Neural cell (in vitro differentiated cells): ENCODE measurements at regions not wholly inside any gene's neighbourhood (a gene's known extent, or its start where the extent isn't known, plus 50 kb on each side); places are given as distances from the start of the nearest gene placed in this dataset.

Source experiments
- H2AFZ ChIP-seq: fragments of 200-600, 300-800 bp; sonication (generic), shearing (Covaris generic); 2 replicates; pipeline ENCODE4 v1.6.0; 2014; ENCODE audit warnings: low read depth, mild to moderate bottlenecking, antibody characterized with exemption, low read length, moderate library complexity
- H3F3A ChIP-seq: fragments of 200-600 bp; shearing (Covaris generic); 2 replicates; pipeline ENCODE4 v1.6.1; 2016; ENCODE audit warnings: mild to moderate bottlenecking, moderate library complexity, mixed read lengths, antibody characterized with exemption, low read length; ENCODE audit not compliant: insufficient read depth, poor library complexity, severe bottlenecking
- H3K27ac ChIP-seq: fragments of 200-600, 300-800 bp; sonication (generic), shearing (Covaris generic); 2 replicates; pipeline ENCODE4 v1.5.1; 2014; ENCODE audit warnings: mild to moderate bottlenecking, low read length, moderate library complexity
- H3K27me3 ChIP-seq: fragments of 300-800, 200-600 bp; sonication (generic), shearing (Covaris generic); 2 replicates; pipeline ENCODE4 v1.6.0; 2014; ENCODE audit warnings: mild to moderate bottlenecking, low read depth, low read length, moderate library complexity; ENCODE audit not compliant: insufficient read depth
- H3K36me3 ChIP-seq: fragments of 300-800, 200-600 bp; sonication (generic), shearing (Covaris generic); 2 replicates; pipeline ENCODE4 v1.5.1; 2014; ENCODE audit warnings: mild to moderate bottlenecking, antibody characterized with exemption, low read length, moderate library complexity; ENCODE audit not compliant: insufficient read depth
- H3K4me2 ChIP-seq: fragments of 300-800, 200-600 bp; sonication (generic), shearing (Covaris generic); 2 replicates; pipeline ENCODE4 v1.6.0; 2014; ENCODE audit warnings: mild to moderate bottlenecking, low read length
- H3K4me3 ChIP-seq: fragments of 300-800, 200-600 bp; sonication (generic), shearing (Covaris generic); 2 replicates; pipeline ENCODE4 v1.5.1; 2014; ENCODE audit warnings: mild to moderate bottlenecking, low read length, moderate library complexity
- H3K79me2 ChIP-seq: fragments of 200-600 bp; shearing (Covaris generic); replicated peaks from 2 replicates; pipeline ENCODE4 v1.6.0; 2014; ENCODE audit warnings: mild to moderate bottlenecking, low read length, moderate library complexity; ENCODE audit not compliant: insufficient read depth
- H3K9ac ChIP-seq: fragments of 300-800, 200-600 bp; sonication (generic), shearing (Covaris generic); 2 replicates; pipeline ENCODE4 v1.6.1; 2016; ENCODE audit warnings: mild to moderate bottlenecking, low read length, mixed read lengths
- H3K9me2 ChIP-seq: fragments of 200-600 bp; shearing (Covaris generic); 2 replicates; pipeline ENCODE4 v1.6.1; 2016; ENCODE audit warnings: mild to moderate bottlenecking, low read length, mixed read lengths; ENCODE audit not compliant: insufficient read depth
- H3K9me3 ChIP-seq: fragments of 200-600, 300-800 bp; sonication (generic), shearing (Covaris generic); 2 replicates; pipeline ENCODE4 v1.6.1; 2016; ENCODE audit warnings: mild to moderate bottlenecking, mixed run types, low read length, moderate library complexity, mixed read lengths
- H4K20me1 ChIP-seq: fragments of 200-600 bp; shearing (Covaris generic); 2 replicates; pipeline ENCODE4 v1.6.1; 2016; ENCODE audit warnings: mild to moderate bottlenecking, mixed run types; ENCODE audit not compliant: insufficient read depth
- EP300 ChIP-seq: fragments of 450-650 bp; conservative IDR thresholded peaks from 2 replicates; pipeline ENCODE4 v1.6.1; 2014; ENCODE audit warnings: antibody characterized with exemption, mild to moderate bottlenecking, moderate library complexity; ENCODE audit not compliant: poor library complexity, severe bottlenecking
- EZH2 ChIP-seq: fragments of 200-600, 300-800 bp; shearing (Covaris generic), sonication (generic); IDR thresholded peaks from 2 replicates; pipeline ENCODE4 v1.6.1; 2014; ENCODE audit warnings: antibody characterized with exemption, low read length, borderline replicate concordance, mild to moderate bottlenecking; ENCODE audit not compliant: insufficient read depth, poor library complexity, severe bottlenecking
- MXI1 ChIP-seq: fragments of 450-650 bp; conservative IDR thresholded peaks from 2 replicates; pipeline ENCODE4 v1.6.1; 2014; ENCODE audit warnings: antibody characterized with exemption, mild to moderate bottlenecking; ENCODE audit not compliant: poor library complexity, severe bottlenecking
- POLR2AphosphoS5 ChIP-seq: IDR thresholded peaks from 2 replicates; pipeline ENCODE4 v1.6.1; 2012
- RAD21 ChIP-seq: fragments of 450-650 bp; conservative IDR thresholded peaks from 2 replicates; pipeline ENCODE4 v1.6.1; 2014; ENCODE audit warnings: antibody characterized with exemption, mild to moderate bottlenecking, moderate library complexity
- SMC3 ChIP-seq: fragments of 450-650 bp; conservative IDR thresholded peaks from 2 replicates; pipeline ENCODE4 v1.6.1; 2014; ENCODE audit warnings: antibody characterized with exemption, mild to moderate bottlenecking, moderate library complexity; ENCODE audit not compliant: poor library complexity
- TAF1 ChIP-seq: IDR thresholded peaks from 2 replicates; pipeline ENCODE4 v1.6.1; 2012; ENCODE audit warnings: low read depth
- TF ChIP-seq, protein P1 (sequence below): IDR thresholded peaks from 2 replicates; pipeline ENCODE4 v1.6.1; 2012; ENCODE audit warnings: borderline replicate concordance
- TF ChIP-seq, protein P2 (sequence below): fragments of 450-650 bp; IDR thresholded peaks from 2 replicates; pipeline ENCODE4 v1.5.1; 2014; ENCODE audit warnings: antibody characterized with exemption, mild to moderate bottlenecking, moderate library complexity; ENCODE audit not compliant: poor library complexity, severe bottlenecking

DNA sequence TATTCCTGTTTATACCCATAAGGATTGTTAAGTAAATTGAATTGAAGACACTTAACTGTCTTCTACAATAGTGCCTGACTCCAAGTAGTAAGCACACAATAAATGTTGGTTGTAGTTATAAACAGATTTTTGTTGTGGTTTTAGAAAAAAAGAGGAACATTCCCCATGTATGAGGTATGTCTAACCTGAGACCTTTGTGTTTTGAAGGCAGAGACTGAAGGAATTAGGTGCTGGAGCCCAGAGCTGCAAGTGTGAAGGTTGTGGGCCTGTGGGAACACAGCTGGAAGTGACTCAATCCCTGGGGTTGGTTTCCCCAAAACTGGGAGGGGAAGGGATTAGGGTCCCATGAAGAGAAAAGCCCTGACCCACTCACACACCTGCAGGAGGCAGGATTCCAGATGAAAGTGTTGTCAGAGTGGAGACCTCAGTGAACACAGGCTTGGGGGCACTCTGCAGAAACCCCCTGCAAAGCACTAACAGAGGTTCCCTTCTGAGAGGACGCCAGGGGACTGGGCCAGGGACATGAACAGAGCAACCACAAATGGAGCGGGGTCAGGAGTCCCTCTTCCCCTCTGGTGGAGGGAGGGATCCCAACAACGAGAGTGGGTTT, 265.1 kb upstream of the KLF14 start:
- Histone ChIP-seq H3K4me3 (no peak overlapping the region), H3K9me3 (no peaks in the 10 kb centered on the region), H3K9ac (no peak overlapping the region), H4K20me1 (no peaks in the 10 kb centered on the region), H3K27ac (no peak overlapping the region), H3F3A (no peaks in the 10 kb centered on the region), H3K36me3 (no peaks in the 10 kb centered on the region), H2AFZ (no peak overlapping the region), H3K79me2 (no peaks in the 10 kb centered on the region), H3K27me3 (no peaks in the 10 kb centered on the region), H3K4me2 (no peak overlapping the region), H3K9me2 (no peaks in the 10 kb centered on the region)
- TF ChIP-seq MXI1 (no peak), TAF1 (no peak), POLR2AphosphoS5 (no peak), SMC3 (no peak)

- Histone ChIP-seq H4K20me1 (no peaks in the 10 kb centered on the region), H3K27ac (no peak overlapping the region), H3K4me2 (no peak overlapping the region), H3K9me2 (no peaks in the 10 kb centered on the region), H3K9me3 (no peaks in the 10 kb centered on the region), H3K36me3 (no peaks in the 10 kb centered on the region), H2AFZ (no peak overlapping the region), H3K79me2 (no peaks in the 10 kb centered on the region), H3K9ac (no peak overlapping the region), H3K27me3 (no peaks in the 10 kb centered on the region), H3F3A (no peaks in the 10 kb centered on the region), H3K4me3 (no peak overlapping the region)
- TF ChIP-seq EZH2 (no peak), MXI1 (no peak), SMC3 (no peak), POLR2AphosphoS5 (no peak)
- TF ChIP-seq, protein P1, sequence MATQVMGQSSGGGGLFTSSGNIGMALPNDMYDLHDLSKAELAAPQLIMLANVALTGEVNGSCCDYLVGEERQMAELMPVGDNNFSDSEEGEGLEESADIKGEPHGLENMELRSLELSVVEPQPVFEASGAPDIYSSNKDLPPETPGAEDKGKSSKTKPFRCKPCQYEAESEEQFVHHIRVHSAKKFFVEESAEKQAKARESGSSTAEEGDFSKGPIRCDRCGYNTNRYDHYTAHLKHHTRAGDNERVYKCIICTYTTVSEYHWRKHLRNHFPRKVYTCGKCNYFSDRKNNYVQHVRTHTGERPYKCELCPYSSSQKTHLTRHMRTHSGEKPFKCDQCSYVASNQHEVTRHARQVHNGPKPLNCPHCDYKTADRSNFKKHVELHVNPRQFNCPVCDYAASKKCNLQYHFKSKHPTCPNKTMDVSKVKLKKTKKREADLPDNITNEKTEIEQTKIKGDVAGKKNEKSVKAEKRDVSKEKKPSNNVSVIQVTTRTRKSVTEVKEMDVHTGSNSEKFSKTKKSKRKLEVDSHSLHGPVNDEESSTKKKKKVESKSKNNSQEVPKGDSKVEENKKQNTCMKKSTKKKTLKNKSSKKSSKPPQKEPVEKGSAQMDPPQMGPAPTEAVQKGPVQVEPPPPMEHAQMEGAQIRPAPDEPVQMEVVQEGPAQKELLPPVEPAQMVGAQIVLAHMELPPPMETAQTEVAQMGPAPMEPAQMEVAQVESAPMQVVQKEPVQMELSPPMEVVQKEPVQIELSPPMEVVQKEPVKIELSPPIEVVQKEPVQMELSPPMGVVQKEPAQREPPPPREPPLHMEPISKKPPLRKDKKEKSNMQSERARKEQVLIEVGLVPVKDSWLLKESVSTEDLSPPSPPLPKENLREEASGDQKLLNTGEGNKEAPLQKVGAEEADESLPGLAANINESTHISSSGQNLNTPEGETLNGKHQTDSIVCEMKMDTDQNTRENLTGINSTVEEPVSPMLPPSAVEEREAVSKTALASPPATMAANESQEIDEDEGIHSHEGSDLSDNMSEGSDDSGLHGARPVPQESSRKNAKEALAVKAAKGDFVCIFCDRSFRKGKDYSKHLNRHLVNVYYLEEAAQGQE: no peak
- TF ChIP-seq, protein P2, sequence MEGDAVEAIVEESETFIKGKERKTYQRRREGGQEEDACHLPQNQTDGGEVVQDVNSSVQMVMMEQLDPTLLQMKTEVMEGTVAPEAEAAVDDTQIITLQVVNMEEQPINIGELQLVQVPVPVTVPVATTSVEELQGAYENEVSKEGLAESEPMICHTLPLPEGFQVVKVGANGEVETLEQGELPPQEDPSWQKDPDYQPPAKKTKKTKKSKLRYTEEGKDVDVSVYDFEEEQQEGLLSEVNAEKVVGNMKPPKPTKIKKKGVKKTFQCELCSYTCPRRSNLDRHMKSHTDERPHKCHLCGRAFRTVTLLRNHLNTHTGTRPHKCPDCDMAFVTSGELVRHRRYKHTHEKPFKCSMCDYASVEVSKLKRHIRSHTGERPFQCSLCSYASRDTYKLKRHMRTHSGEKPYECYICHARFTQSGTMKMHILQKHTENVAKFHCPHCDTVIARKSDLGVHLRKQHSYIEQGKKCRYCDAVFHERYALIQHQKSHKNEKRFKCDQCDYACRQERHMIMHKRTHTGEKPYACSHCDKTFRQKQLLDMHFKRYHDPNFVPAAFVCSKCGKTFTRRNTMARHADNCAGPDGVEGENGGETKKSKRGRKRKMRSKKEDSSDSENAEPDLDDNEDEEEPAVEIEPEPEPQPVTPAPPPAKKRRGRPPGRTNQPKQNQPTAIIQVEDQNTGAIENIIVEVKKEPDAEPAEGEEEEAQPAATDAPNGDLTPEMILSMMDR: no peak
Observed at GRCh38 chr7:130999926-131000325, 265.9 kb upstream of the KLF14 start.

DNA sequence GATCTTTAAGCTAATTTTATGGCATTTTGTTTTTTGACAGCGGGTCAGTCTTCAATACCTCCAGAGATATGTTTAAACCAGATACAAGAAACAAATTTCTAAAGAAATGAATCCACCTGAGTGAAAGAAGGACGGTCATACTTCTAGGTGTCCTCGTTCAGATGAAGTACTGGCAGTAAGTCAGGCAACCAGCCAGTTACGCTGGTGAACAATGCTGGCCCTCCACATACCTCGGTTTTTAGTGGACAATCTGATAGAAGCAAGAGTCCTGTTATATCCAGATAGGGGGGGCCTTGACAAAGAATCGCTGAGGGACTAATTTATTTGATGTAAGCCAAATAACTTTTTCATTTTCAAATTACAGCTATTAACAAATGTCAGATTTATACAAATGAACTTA, 266.4 kb upstream of the KLF14 start:
- Histone ChIP-seq H3K9ac (no peak overlapping the region), H4K20me1 (no peaks in the 10 kb centered on the region), H3K9me3 (no peaks in the 10 kb centered on the region), H3K4me2 (no peak overlapping the region), H3K36me3 (no peaks in the 10 kb centered on the region), H3K27me3 (no peaks in the 10 kb centered on the region), H3K27ac (no peak overlapping the region), H2AFZ (no peak overlapping the region), H3K79me2 (no peaks in the 10 kb centered on the region), H3K4me3 (no peak overlapping the region), H3F3A (no peaks in the 10 kb centered on the region), H3K9me2 (no peaks in the 10 kb centered on the region)
- TF ChIP-seq, protein P1: no peak
- TF ChIP-seq EZH2 (no peak), RAD21 (no peak), POLR2AphosphoS5 (no peak), MXI1 (no peak), TAF1 (no peak), SMC3 (no peak), EP300 (no peak)
- TF ChIP-seq, protein P2: no peak
